ENCODE measurements at regions not wholly inside any gene's neighbourhood (a gene's known extent, or its start where the extent isn't known, plus 50 kb on each side); places are given as distances from the start of the nearest gene placed in this dataset.
"Not testable (repeated sequence)": the region's sequence is repeated elsewhere in the genome, so short reads cannot be mapped to it uniquely, and the experiment has no call there.

GRCh38 chr11:90434858-90435257 is 212.0 kb upstream of the CHORDC1 start:
- DNase-seq (ENCODE audit: low spot score), result no peak
- TF ChIP-seq, protein P1, sequence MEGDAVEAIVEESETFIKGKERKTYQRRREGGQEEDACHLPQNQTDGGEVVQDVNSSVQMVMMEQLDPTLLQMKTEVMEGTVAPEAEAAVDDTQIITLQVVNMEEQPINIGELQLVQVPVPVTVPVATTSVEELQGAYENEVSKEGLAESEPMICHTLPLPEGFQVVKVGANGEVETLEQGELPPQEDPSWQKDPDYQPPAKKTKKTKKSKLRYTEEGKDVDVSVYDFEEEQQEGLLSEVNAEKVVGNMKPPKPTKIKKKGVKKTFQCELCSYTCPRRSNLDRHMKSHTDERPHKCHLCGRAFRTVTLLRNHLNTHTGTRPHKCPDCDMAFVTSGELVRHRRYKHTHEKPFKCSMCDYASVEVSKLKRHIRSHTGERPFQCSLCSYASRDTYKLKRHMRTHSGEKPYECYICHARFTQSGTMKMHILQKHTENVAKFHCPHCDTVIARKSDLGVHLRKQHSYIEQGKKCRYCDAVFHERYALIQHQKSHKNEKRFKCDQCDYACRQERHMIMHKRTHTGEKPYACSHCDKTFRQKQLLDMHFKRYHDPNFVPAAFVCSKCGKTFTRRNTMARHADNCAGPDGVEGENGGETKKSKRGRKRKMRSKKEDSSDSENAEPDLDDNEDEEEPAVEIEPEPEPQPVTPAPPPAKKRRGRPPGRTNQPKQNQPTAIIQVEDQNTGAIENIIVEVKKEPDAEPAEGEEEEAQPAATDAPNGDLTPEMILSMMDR (IDR thresholded peaks at IDR 0.05), result peak; percentile 25
- no peaks in the 10 kb centered on the region for H3K36me3 Mint-ChIP-seq (ENCODE audit: low read depth)
- H3K4me1 Mint-ChIP-seq (ENCODE audit: low read depth), result no peaks in the 10 kb centered on the region
- H3K27me3 Mint-ChIP-seq (ENCODE audit: low read depth), result peaks cover 13% of the 10 kb centered on the region
- H3K4me3 Mint-ChIP-seq (ENCODE audit: unreplicated experiment), result no peak overlapping the region
- no peak overlapping the region for H3K27ac Mint-ChIP-seq (ENCODE audit: unreplicated experiment)
- no peaks in the 10 kb centered on the region for H3K9me3 Mint-ChIP-seq (ENCODE audit: low read depth)

- H3K4me1 Mint-ChIP-seq (ENCODE audit: low read depth), result no peaks in the 10 kb centered on the region
These were observed 206.0 kb upstream of the CHORDC1 start for GRCh38 chr11:90428836-90429235.

GRCh38 chr11:90426442-90426841 is 203.6 kb upstream of the CHORDC1 start:
- H3K9me3 Mint-ChIP-seq (ENCODE audit: low read depth), result no peaks in the 10 kb centered on the region
- peaks cover 6% of the 10 kb centered on the region for H3K27me3 Mint-ChIP-seq (ENCODE audit: low read depth)
- no peaks in the 10 kb centered on the region for H3K4me1 Mint-ChIP-seq (ENCODE audit: low read depth)
- TF ChIP-seq, protein P1 (IDR thresholded peaks at IDR 0.05), result no peak
- no peak overlapping the region for H3K27ac Mint-ChIP-seq (ENCODE audit: unreplicated experiment)
- no peaks in the 10 kb centered on the region for H3K36me3 Mint-ChIP-seq (ENCODE audit: low read depth)
- DNase-seq (ENCODE audit: low spot score), result no peak
- H3K4me3 Mint-ChIP-seq (ENCODE audit: unreplicated experiment), result no peak overlapping the region

More at GRCh38 chr11:90428836-90429235, 206.0 kb upstream of the CHORDC1 start:
- TF ChIP-seq, protein P1 (IDR thresholded peaks at IDR 0.05), result no peak
- Mint-ChIP-seq H3K36me3 (ENCODE audit: low read depth) (no peaks in the 10 kb centered on the region), H3K27me3 (ENCODE audit: low read depth) (peaks cover 6% of the 10 kb centered on the region), H3K4me3 (ENCODE audit: unreplicated experiment) (no peak overlapping the region), H3K9me3 (ENCODE audit: low read depth) (no peaks in the 10 kb centered on the region), H3K27ac (ENCODE audit: unreplicated experiment) (no peak overlapping the region)
- DNase-seq (ENCODE audit: low spot score), result no peak

- H3K36me3 Mint-ChIP-seq (ENCODE audit: low read depth), result no peaks in the 10 kb centered on the region
- no peak overlapping the region for H3K27ac Mint-ChIP-seq (ENCODE audit: unreplicated experiment)
- no peaks in the 10 kb centered on the region for H3K4me1 Mint-ChIP-seq (ENCODE audit: low read depth)
- no peak for DNase-seq (ENCODE audit: low spot score)
- TF ChIP-seq, protein P1 (IDR thresholded peaks at IDR 0.05), result no peak
- peaks cover 2% of the 10 kb centered on the region for H3K27me3 Mint-ChIP-seq (ENCODE audit: low read depth)
- H3K9me3 Mint-ChIP-seq (ENCODE audit: low read depth), result no peaks in the 10 kb centered on the region
- H3K4me3 Mint-ChIP-seq (ENCODE audit: unreplicated experiment), result no peak overlapping the region
These were observed 200.5 kb upstream of the CHORDC1 start for GRCh38 chr11:90423378-90423777.

- DNase-seq (ENCODE audit: low spot score); H3K27ac Mint-ChIP-seq (ENCODE audit: unreplicated experiment); H3K9me3 Mint-ChIP-seq (ENCODE audit: low read depth); H3K4me1 Mint-ChIP-seq (ENCODE audit: low read depth); H3K4me3 Mint-ChIP-seq (ENCODE audit: unreplicated experiment); H3K27me3 Mint-ChIP-seq (ENCODE audit: low read depth); H3K36me3 Mint-ChIP-seq (ENCODE audit: low read depth): not testable (repeated sequence)
These were observed 199.9 kb upstream of the CHORDC1 start for GRCh38 chr11:90422787-90423186.

DNA sequence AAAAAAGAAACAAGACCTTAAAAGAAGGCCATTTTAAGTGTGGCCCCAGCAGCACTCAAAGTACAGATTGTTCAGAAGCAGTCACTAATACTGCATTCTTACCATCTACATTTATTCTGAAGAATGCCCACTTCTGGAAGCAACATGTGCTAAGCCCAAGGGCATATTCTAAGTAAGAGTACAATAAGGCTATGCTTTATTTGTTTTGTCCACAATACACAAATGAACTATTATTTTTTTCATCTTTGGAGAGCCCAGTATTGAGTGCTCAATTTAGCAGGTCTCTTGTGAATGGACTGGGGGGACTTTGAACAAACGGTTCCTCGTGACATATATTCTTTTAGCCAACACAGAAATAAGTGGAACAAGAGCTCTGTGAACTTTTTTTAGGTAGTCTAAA is 191.4 kb upstream of the CHORDC1 start:
- TF ChIP-seq, protein P1 (IDR thresholded peaks at IDR 0.05), result no peak
- Mint-ChIP-seq H3K4me1 (ENCODE audit: low read depth) (no peaks in the 10 kb centered on the region), H3K9me3 (ENCODE audit: low read depth) (no peaks in the 10 kb centered on the region), H3K27ac (ENCODE audit: unreplicated experiment) (no peak overlapping the region), H3K4me3 (ENCODE audit: unreplicated experiment) (no peak overlapping the region), H3K36me3 (ENCODE audit: low read depth) (no peaks in the 10 kb centered on the region), H3K27me3 (ENCODE audit: low read depth) (peaks cover 2% of the 10 kb centered on the region)
- no peak for DNase-seq (ENCODE audit: low spot score)

Measured in chondrocyte (in vitro differentiated cells).